Mesodermal cell (in vitro differentiated cells): ENCODE measurements at regions not wholly inside any gene's neighbourhood (a gene's known extent, or its start where the extent isn't known, plus 50 kb on each side); places are given as distances from the start of the nearest gene placed in this dataset.

Experiments used
- H3K27ac ChIP-seq: 2 replicates; pipeline ENCODE4 v1.7.0; 2013; ENCODE audit warnings: mild to moderate bottlenecking, low read depth, low read length, moderate library complexity; ENCODE audit not compliant: severe bottlenecking
- H3K36me3 ChIP-seq: 2 replicates; pipeline ENCODE4 v1.7.1; 2013; ENCODE audit warnings: mild to moderate bottlenecking, low read length, moderate library complexity; ENCODE audit not compliant: control insufficient read depth, insufficient read depth
- H3K4me1 ChIP-seq: one replicate; pipeline ENCODE4 v1.7.1; 2013; ENCODE audit warnings: mild to moderate bottlenecking, low read length; ENCODE audit not compliant: insufficient read depth, control insufficient read depth, poor library complexity, severe bottlenecking
- H3K4me3 ChIP-seq: 2 replicates; pipeline ENCODE4 v1.7.0; 2013; ENCODE audit warnings: low read length, control low read depth, mild to moderate bottlenecking; ENCODE audit not compliant: insufficient read depth, poor library complexity, severe bottlenecking; ENCODE audit errors: extremely low read depth
- H3K9me3 ChIP-seq: 2 replicates; pipeline ENCODE4 v1.7.1; 2013; ENCODE audit warnings: mild to moderate bottlenecking, low read length, moderate library complexity; ENCODE audit not compliant: control insufficient read depth
- WGBS, 2 experiments: methylation state at CpG; one replicate each; pipeline ENCODE4 v1.1.5; 2013; ENCODE audit warnings: missing lambda C conversion rate in 2 of 2; ENCODE audit not compliant: insufficient coverage in 2 of 2; 5-methylcytosine and 5-hydroxymethylcytosine counted together

GRCh38 chr22:34986523-34986922 lies 79.4 kb upstream of the ISX start:
- Histone ChIP-seq H3K27ac (no peak overlapping the region), H3K4me1 (no peaks in the 10 kb centered on the region), H3K36me3 (no peaks in the 10 kb centered on the region), H3K4me3 (no peak overlapping the region), H3K9me3 (peaks cover 29% of the 10 kb centered on the region)
- 100% methylated on average over 1 of the region's 1 CpG; no CpG with 5 or more reads in 1 of the 2 experiments for WGBS, 2 experiments

DNA sequence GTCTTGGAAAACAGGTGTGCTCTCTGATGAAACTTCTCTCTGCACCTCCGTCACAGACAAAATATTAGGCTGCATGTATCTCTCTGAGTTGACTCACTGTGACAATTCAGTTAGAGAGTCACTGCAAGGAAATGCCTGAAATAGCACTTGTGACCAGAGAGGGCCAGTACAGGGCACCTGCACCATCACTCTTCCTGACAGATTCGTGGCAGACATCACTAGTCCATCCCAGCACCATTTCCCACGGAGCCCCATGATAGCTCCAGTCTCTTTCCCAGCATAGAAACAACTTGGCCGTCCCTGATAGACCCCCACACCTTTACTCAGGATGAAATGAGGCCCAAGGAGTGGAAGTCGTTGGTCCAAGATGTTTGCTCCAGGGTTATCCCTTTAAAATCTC lies 73.3 kb upstream of the ISX start:
- H3K27ac ChIP-seq, result no peak overlapping the region
- H3K36me3 ChIP-seq, result no peaks in the 10 kb centered on the region
- H3K4me1 ChIP-seq, result no peaks in the 10 kb centered on the region
- H3K9me3 ChIP-seq, result peaks cover 10% of the 10 kb centered on the region
- WGBS, 2 experiments, result 73 to 93% methylated on average over 2 to 3 of the region's 5 CpGs
- H3K4me3 ChIP-seq, result no peak overlapping the region

DNA sequence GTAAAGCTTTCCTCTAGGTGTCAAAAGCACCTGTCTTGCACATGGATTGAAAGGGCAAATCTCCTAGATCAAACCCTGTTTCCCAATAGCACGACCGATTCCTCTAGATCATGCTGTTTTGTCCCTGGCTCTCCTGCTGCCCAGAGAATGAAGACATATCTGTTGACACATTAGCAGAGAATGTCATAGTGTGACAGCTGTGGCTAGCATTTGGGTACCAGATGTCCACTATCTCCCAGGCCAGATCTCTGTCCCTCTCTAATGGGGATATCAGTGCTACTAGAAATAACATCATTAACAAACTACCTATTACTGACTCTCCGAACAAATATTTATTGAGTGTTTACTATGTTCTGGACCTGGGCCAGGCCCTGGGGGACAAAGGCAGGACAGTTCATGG lies 72.4 kb upstream of the ISX start:
- Histone ChIP-seq H3K4me1 (no peaks in the 10 kb centered on the region), H3K27ac (no peak overlapping the region), H3K36me3 (no peaks in the 10 kb centered on the region), H3K4me3 (no peak overlapping the region), H3K9me3 (peaks cover 3% of the 10 kb centered on the region)
- 87% methylated on average over 2 of the region's 3 CpGs; no CpG with 5 or more reads in 1 of the 2 experiments for WGBS, 2 experiments

DNA sequence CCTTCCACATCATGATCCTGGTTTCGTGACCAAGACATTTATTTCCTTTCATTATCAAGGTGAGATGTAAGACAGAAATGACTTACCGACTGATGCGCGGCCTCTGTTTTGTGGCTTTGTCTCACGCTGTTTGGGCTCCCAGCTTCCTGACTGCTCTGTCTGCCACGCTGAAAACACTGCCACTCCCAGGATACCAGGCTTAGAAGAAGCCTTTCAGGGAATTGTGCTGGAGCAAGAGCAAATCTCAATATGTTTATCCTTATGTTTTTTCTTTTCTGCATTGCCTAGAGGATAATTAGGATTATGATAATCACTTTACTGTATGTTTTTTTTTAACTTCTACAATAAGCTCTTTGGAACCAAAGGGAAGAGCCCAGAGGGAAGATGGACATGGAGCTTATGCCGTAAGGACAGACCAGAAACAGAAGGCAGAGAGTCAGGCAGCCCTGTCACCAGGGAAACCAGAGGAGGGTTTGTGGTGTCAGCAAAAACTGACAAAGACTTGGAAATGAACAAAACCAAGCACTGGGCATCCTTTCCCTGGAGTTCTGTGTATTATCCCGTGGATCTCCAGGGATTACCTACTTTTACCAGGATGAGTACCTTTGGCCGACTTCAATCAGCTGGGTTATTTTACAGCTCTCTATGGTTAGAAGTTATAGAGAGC lies 68.2 kb upstream of the ISX start:
- Histone ChIP-seq H3K9me3 (no peaks in the 10 kb centered on the region), H3K27ac (no peak overlapping the region), H3K4me3 (no peak overlapping the region), H3K36me3 (no peaks in the 10 kb centered on the region), H3K4me1 (no peaks in the 10 kb centered on the region)
- WGBS, 2 experiments, result 75 to 93% methylated on average over 3 to 6 of the region's 9 CpGs

DNA sequence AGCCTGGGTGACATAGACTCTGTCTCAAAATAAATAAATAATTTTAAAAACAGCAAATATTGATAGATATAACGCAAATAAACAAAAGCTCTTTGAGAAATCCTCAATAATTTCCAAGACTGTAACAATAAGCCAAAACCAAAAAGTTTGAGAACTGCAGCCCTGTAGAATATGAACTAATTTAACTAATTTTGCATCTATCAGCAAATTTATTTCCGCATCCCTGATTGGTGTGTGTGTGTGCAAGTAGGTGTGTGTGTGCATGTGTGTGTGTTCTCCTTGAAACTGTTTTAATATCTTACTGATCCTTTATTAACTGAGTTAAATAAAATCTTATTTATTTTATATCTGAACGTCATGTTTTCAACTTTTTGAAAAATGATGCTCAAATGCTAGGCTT lies 67.0 kb upstream of the ISX start:
- Histone ChIP-seq H3K27ac (no peak overlapping the region), H3K36me3 (no peaks in the 10 kb centered on the region), H3K9me3 (no peaks in the 10 kb centered on the region), H3K4me1 (no peaks in the 10 kb centered on the region), H3K4me3 (no peak overlapping the region)
- 83% methylated on average over 1 of the region's 3 CpGs for WGBS, 2 experiments

DNA sequence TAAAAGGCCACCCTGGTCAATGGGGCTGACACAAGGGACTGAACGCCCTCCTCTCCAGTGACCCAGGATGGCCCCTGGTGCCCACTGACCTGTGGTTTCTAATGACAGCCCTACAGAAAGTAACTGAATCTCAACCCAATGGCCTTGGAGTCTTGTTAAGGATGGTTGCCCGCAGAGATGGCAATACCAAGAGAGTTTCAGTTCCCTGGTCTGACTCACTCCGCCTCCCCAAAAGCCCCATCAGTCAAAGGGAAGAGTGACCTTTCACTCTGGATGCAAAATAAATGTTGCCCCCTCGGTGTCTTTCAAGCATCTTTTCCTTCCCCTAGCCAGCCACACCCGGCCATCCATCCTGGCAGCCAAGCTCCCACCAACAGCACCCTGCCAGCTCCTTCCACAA lies 57.7 kb upstream of the ISX start:
- no peaks in the 10 kb centered on the region for H3K36me3 ChIP-seq
- 95 to 97% methylated on average over 3 to 5 of the region's 5 CpGs for WGBS, 2 experiments
- H3K4me3 ChIP-seq, result no peak overlapping the region
- no peak overlapping the region for H3K27ac ChIP-seq
- no peaks in the 10 kb centered on the region for H3K9me3 ChIP-seq
- no peaks in the 10 kb centered on the region for H3K4me1 ChIP-seq

DNA sequence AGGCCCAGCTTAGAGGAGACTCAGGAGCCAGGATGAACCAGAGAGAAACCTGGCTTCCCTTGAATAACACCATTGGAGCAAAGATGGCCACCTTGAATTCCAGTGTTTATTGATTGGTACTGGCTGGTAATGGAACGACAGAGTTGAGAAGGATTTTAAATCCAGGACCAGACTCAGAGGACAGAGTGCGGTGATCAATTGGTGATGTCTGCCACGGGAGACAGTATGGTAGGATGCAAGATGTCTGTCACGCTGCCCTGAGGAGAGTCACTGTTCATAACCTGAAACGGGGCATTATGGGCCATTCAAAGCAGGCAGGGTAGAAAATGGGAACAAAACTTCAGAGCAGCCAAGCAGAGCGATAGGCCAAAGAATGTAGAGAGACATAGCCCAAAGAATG lies 55.4 kb upstream of the ISX start:
- no peak overlapping the region for H3K4me3 ChIP-seq
- no peaks in the 10 kb centered on the region for H3K4me1 ChIP-seq
- WGBS, 2 experiments, result 95 to 96% methylated on average over 6 of the region's 6 CpGs
- H3K27ac ChIP-seq, result no peak overlapping the region
- H3K9me3 ChIP-seq, result no peaks in the 10 kb centered on the region
- H3K36me3 ChIP-seq, result no peaks in the 10 kb centered on the region

DNA sequence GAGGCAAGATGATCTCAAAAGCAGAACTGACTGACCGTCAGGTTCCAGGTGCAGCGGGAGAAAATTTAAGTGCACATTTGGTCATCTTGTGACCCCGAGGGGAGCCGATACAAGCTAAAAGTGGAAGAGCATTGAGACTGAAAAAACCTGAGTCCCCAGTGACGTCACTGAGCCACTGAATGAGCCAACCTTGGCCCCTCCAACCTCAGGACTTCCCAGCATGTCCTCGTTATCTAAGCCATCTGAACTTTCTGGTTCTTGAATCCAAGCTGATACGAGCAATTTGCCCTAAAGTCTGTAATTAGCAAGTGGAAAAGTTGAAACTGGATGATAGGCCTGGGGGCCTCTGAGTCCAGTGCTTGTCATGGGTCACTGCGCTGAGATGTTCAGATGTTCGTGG lies 51.1 kb upstream of the ISX start:
- 92 to 93% methylated on average over 8 to 9 of the region's 9 CpGs for WGBS, 2 experiments
- Histone ChIP-seq H3K36me3 (no peaks in the 10 kb centered on the region), H3K9me3 (no peaks in the 10 kb centered on the region), H3K4me3 (no peak overlapping the region), H3K4me1 (no peaks in the 10 kb centered on the region), H3K27ac (no peak overlapping the region)
